ENCODE measurements at regions not wholly inside any gene's neighbourhood (a gene's known extent, or its start where the extent isn't known, plus 50 kb on each side); places are given as distances from the start of the nearest gene placed in this dataset.

DNA sequence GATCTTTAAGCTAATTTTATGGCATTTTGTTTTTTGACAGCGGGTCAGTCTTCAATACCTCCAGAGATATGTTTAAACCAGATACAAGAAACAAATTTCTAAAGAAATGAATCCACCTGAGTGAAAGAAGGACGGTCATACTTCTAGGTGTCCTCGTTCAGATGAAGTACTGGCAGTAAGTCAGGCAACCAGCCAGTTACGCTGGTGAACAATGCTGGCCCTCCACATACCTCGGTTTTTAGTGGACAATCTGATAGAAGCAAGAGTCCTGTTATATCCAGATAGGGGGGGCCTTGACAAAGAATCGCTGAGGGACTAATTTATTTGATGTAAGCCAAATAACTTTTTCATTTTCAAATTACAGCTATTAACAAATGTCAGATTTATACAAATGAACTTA lies 266.4 kb upstream of the KLF14 start:
- no peak for DNase-seq

DNA sequence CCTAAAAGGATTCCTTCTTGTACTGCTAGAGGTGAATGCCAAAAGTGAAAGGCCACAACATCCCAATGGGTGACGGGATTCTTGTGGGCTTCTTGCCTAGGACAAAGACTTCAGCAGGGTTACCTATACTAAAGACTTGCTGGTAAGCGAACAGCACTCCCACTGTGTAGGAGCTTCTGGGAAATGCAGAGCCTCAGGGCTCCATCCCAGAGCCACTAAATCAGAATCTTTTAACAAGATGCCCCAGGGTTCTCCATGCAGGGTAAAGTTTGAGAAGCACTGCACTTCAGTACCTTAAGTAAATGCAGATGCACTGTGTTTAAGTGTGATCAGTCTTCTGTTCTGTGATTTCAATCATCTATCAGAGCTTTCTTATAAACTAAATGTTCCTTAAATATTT lies 266.9 kb upstream of the KLF14 start:
- DNase-seq = no peak

DNA sequence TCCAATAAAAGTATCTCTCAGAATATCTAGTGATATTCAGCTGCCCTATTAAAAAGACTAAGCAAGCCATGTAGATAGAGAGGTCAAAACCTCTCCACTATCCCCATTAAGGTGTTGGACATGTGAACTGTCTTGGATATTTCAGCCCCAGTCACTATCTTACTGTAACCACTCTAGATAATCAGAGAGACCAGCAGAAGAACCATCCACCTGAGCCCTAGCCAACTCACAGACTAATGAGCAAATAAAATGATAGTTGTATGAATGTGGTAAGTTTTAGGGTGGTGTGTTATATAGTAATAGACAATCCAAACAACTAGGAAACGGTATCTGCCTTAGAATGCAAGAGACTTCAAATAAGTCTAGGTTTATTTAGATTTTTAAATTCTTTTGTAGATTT lies 268.6 kb upstream of the KLF14 start:
- no peak for DNase-seq

DNA sequence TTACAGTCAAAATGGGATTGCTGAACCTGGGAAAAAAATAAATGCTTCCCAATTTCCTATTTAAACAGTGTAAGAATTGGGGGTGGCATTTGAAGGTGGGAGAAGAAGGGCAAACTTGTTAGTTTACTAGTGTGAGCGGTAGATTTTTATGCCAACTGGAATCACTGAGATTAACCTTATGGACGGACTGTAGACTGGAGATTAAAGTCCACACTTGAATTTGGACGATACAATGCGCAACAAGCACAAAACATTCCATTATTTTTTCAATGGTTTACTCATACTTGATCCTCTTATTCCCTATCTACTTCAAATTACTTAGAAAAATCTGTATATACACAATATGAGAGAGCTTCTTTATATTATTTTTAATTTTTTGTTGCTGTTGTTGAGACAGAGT lies 269.6 kb upstream of the KLF14 start:
- DNase-seq = no peak

DNA sequence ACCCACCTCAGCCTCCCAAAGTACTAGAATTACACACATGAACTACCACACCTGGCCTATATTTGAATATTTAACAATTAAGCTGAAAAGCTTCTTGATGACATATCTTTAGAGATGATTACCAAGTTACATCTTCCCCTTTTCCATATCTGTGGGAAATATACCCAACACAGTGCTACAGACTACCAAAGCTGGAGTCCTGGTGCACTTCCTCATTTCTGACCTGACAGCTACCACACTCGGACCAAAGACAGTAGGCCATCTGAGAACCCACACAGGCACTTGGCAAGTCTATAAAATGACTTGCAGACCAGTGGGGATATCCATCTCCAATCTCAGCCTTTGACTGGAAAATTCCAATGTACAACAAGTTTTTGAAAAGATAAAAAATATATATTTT lies 270.4 kb upstream of the KLF14 start:
- no peak for DNase-seq

DNA sequence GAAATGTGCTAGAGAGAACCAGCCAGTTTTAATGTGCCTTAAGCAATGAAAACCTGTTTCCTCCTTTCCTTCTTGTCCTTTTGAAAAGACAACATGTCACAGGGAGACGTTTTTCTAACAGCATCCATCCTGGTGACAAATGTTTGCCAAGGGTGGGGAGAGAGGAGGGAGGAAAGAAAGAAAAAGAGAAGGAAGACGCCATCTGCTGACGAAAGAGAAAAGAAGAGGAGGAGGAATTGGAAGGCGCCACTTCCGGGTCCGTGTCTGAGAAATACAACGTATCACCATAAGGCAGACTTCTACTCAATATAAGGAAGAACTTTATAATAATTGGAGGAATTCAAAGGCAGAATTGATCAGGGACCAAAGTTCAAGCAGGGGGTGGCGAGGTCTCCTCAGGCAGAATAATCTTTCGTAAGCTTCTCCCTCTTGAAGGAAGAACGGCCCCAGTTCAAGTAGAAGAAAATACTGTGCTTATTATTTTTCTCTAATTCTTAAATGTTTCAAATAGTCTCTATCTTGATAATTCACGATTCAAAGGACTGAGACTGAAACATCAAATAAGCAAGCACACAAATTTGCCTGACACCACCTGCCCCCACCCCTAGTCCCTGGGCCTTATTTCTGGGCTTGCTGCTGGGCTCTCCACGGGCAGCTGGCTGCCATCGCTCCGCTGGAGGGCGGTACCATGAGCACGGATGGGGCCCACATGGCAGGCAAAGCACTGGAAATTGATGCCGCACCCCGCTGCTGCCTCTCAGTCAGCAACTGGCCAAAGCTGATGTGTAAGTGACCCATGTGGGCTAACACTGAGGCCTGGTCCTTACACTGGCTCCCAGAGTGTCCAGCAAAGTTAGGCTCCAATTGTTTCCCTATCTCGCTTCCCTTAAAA lies 273.7 kb upstream of the KLF14 start:
- peak; percentile 79 for DNase-seq

DNA sequence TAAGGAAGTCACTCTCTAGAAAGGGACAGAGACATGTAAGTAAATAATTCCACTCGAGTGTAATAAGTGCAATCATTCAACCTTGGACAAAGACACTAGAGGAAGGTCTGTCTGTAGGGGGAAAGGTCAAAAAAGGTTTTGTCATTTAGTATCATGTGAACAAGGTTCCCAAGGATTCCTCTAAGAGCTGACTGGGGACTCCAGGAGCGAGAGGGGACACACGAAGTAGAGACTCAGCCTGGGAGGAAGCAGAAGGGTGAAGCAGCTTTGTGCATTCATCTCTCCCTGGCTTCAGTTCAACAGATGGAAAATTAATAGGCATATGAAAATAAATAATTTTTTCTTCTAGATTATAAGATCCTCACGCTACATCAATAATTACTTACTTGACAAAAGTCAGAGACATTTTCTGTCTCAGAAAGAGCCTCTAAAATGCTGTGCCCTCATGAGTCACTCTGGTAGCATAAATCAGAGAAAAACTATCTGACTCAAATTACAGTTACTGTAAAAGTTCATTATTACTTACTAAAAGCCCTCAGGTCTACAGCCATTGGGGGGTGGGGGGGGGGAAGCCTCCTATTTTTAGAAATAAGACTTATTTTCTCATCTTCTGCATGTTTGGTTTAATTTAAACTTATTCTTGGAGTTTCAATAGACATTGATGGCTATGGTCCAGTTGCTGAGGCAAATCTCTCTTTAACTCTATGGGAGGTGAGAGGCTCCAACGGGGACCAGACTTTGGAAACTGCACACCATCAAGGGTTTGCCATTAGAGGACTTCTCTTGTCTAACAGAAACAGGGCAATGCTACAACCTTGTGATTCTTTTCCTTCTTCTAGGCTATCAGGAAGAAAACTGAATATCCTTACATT lies 275.1 kb upstream of the KLF14 start:
- DNase-seq = peak; percentile 55

DNA sequence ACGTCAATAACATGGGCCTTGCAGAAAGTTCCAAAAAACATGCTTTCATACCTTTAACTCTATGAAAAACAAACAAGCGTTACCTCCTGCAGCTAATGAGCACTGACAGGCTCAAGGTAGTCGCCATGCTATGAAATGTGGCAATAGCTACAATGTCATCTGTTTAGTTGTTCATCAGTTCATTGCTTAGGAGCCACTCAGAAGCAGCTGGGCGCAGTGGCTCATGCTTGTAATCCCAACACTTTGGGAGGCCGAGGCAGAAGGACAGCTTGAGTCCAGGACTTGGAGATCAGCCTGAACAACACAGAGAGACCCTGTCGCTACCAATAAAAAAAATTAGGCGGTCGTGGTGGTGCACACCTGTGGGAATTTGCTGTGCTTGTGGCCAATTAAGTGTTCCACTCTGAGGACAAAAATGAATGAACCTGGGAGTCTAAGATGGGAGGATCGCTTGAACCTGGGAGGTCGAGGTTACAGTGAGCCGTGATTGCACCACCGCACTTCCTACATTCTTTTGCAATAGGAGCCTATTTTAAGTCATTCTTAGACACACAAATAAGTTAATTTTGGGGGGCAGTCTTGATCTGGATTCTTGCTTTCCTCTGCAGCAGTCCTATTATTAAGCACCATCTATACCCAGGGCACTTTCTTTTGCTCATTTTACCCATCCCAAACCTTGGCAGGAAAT lies 276.2 kb upstream of the KLF14 start:
- no peak for DNase-seq

DNA sequence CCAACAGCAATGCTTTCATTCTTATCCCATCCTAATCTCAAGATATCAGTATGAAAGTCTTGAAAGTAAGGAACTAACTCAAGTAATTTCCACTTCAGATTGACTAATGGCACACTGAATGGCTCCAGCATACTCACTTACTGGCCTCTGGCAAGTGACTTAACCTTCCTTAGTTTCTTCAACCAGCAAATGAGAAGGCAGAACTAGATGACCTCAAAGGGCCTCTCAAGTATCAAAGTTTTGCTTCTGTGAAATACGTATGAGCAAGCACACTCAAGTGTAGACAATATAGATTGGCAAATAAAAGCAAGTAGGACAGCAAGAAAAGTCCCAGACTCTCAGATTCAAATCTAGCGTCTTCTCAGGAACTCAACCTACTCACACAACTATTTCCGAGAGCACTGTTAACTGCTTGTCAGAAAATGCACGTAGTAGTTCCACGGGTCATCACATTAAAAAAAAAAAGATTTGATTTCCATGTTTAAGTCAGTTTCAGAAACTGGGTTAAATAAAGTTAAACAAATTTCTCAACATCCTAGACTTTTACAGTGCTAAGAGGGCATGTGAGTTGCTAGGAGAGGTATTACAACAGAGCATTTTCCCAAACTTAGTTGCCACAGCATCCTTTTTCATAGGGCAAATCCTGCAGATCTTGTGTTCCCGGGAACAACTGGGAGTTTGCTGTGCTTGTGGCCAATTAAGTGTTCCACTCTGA lies 276.9 kb upstream of the KLF14 start:
- DNase-seq = no peak

DNA sequence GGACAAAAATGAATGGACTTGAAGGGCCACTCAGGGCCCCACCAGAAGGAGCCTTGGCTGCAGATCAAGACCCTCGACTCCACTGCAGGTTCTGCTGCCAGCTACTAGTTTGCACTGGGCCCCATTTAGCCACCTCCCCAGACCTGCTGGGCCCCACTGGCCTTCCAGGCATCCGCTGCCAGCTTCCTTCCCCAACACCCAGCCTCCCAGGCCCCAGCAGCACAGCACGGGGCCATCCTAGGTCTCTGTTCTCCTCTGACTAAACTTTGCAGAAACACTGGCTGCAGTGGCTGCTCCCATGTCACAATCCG lies 277.4 kb upstream of the KLF14 start:
- no peak for DNase-seq

DNA sequence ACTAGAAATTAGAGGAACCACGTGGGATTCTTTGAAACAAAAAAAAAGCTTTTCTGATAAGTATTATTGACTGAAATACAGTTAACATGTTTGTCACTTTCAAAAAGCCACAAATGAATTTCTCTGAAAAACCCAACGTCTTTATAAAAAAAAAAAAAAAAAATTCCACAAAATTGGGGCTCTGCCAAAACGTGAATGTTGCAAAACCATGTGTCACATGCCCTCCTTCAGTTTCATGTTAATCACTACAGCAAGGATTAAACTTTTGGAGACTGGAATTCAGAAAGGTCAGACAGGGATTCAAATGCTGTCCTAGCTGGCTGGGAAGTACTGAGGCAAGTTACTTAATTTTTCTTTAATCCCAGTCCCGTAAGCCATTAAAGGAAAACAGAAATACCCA lies 278.0 kb upstream of the KLF14 start:
- peak; percentile 51 for DNase-seq

DNA sequence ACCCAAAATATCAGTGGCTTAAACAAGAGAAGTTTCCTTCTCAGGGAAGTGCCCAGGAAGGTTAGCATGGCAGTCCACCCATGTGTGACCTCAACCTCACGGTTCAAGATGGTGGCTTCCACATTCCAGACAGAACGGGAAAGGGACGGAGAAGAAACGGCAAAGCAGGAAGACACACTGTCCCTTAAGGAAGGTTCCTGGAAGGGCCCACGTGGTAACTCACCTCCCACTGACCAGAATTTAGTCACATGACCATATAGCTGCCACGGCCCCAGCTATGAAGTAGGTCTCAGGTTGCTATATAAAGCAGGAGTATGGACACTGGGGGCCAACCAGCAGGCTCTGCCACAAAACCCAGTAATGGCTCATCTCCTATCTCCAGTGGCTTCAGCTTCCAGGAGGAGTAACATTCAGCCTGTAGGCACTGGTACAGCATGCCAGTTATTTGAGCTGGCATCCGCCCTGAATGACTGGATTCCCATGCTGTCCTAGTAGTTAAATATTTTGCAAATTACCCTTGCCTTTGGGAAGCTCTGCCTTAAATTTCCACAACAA lies 278.5 kb upstream of the KLF14 start:
- no peak for DNase-seq

DNA sequence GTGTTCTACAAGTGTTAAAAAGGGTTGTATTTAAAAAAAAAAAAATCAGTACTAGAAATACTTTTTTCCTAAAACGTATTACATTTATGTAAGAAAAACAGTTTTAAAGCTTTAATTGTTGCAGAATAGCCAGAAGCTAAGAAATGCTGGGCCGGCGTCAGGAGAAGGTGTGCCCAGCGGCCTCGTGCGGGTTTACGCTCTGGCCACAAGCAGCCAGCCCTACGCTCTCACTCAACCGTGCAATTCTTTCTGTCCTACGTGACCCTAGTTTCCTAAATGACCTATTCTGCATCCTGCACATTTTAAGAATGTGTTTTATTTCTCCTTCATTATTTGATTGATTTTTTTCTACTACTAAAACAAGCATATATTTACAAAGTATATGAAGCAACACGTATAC lies 279.7 kb upstream of the KLF14 start:
- DNase-seq = no peak

DNA sequence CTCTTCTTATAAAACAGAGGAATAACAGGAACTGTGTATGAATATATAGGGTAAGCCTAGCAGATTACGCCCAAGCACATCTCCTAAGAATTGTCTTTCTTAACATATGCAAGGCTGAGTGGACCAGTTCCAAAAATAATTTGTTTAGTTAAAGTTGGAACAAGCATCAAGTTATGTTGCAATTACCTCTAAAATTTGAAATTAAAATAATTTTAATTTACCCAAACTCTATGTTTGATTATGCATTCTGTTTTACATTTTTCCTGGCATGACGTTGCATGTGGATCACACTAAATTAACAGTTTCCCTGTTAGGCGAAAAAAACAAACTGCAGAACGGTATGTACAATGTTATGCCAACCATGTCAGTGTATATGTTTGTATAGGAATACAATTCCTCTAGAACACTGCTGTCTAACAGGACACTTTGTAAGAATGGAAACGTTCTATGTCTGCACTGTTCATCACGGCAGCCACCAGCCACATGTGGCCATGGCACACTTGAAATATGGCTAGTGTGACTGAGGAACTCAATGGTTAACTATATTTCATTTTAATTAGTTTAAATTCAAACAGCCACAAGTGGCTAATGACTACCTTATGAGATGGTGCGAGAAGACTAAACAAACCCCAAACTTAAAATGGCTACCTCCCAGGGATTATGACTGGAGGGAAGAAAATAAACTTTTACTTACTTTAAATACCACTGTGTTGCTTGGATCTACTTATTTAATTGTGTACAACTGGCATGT lies 281.1 kb upstream of the KLF14 start:
- DNase-seq = no peak

DNA sequence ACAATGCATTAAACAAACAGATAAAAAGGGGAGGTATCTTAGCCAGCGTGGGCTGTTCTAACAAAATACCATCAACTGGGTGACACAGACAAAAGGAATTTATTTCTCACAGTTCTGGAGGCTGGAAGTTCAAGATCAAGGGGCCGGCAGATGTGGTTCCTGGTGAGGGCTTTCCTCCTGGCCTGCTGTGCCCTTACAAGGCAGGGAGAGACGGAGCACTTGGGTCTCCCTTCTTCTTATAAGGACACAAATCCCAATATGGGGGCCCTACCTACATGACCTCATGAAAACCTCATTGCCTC lies 281.6 kb upstream of the KLF14 start:
- no peak for DNase-seq

DNA sequence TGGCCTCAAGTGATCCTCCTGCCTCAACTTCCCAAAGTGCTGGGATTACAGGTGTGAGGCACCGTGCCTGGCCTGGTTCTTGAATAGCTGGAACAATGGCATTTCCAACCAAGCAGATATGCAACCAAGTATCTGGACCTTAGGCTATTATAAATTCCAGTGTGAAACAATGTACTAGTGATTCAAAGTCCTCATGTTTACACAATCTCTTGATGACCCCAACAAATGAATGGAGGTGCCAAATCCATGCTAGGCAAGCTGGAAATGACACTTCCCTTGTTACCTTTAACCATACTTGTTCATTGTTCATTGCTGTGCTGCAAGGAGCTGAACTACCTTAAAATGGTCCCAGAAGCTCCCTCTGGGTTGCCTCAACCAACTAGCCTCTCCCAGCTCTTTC lies 282.2 kb upstream of the KLF14 start:
- DNase-seq = no peak

DNA sequence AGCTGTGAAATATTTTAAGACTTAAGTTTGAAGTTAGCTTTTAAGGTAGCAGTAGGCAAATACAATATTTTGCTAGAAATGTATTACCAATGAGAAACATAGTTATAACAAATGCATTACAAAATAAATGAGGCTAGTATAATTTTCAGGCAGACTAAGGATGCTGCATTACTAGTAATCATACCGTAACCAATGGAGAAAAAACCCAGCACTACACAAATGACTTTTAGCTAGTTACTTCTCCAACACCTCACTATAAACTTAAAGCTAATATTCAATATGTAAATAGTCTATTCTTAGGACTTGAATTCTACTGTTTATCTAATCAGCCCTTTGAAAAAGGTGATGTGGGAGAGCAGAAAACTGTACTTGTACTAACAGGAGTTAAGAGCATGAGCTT lies 285.3 kb upstream of the KLF14 start:
- no peak for DNase-seq

DNA sequence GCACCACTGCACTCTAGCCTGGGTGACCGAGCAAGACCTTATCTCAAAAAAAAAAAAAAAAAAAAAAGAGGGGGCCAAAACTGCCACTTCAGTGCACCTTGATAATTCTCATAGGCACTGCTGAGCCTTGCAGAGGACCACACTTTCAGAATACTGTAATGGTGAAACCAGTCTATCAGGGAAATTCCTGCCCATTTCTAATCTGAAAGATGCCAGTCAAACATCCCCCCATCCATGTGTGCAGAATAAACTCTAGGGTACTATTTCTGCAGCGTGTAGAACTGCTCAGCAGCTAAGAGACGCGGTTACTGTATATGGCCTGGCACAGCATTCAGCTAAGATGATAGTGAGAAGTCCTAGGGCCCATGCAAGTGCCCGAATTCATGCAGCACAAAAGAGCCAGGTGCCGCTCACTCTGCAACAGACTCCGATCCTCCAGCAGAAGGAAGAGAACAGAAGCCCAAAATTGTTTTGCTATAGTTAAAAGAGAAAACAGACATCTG lies 286.8 kb upstream of the KLF14 start:
- DNase-seq = no peak

DNA sequence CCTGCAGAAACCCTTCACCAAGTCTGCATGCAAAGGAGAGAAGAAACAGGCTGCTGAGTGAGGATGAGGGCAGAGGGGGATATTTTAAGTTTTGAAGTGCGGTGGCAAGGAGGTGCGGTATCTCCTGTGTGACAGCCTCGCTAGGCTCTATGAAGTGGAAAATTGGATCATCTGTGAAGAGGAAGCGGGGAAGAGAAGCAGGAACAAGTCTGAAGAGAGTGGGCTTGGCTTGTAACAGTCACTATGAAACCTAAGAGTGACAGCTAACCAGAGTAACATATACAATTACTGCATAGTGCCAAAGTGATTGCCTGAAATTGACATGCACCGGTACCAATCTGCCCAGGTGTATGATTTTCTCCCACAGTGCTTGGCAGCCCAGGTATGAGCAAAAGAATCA lies 287.5 kb upstream of the KLF14 start:
- no peak for DNase-seq

DNA sequence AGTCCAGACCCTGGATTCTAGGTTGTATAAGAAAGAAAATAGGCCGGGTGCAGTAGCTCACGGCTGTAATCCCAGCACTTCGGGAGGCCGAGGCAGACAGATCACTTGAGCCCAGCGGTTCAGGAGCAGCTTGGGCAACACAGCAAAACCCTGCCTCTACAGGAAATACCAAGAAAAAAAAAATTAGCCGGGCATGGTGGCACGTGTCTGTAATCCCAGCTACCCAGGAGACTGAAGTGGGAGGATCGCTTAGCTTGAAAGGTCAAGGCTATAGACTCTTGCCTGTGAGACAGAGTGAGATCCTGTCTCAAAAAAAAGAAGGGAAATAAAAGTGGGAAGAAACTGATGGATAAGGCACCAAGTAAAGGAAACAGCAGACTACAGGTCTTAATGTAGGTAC lies 287.9 kb upstream of the KLF14 start:
- DNase-seq = no peak

DNA sequence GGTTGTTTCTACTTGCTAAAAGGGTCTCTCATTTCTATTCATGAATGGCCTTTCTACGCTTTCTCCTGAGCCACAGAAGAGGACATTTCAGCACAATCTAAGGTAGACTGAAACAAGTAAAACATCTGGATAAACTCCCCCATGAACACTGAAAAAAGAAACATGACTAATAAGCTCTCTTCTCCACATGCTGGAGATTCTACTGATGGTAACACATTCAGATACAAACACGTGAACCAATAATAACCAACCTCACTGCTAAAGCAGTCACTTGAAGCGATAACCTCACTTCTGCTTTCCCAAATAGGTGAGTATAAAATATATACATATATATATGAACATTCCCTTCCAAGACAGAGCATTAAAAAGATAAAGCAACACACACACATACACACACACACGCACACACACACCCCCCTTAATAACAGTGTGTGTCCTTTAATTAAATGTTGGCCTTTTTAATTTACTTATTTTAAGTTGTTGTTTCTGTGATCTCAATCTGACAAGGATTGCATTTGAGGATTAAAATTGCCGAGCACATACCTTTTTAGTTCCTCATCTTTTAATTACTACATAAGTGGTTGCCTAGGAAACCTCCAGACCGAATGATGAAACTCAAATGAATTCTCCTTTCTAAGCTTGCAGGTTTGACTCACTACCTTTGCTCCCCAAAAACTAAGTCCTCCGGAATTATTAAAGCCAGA lies 292.4 kb upstream of the KLF14 start:
- DNase-seq = peak; percentile 69
